H1 (cell line): ENCODE measurements at regions not wholly inside any gene's neighbourhood (a gene's known extent, or its start where the extent isn't known, plus 50 kb on each side); places are given as distances from the start of the nearest gene placed in this dataset.

Source experiments
- CTCF ChIA-PET: fragments of 300-600 bp; sonication (Branson Sonifier 250); formaldehyde crosslinking; loops from one replicate; lab custom pipeline; 2021; ENCODE audit not compliant: partially characterized antibody; lab: Charles Lee
- POLR2A ChIA-PET: fragments of 300-600 bp; sonication (Branson Sonifier 250); formaldehyde crosslinking; loops from one replicate; lab custom pipeline; 2021; ENCODE audit warnings: inconsistent platforms; ENCODE audit not compliant: partially characterized antibody; lab: Charles Lee
- DNase-seq, 2 experiments: peaks; one replicate each; pipeline versions ENCODE4 v3.0.0 to v3.0.0-alpha.2; 2010 to 2022; ENCODE audit warnings: low spot score in 2 of 2, low read depth in 1 of 2, mixed read lengths in 1 of 2
- FAIRE-seq: peaks from 2 replicates; lab custom pipeline; 2011; peaks lifted over from hg19 to GRCh38; lab: Jason Lieb, UNC
- H2AFZ ChIP-seq: 2 replicates; pipeline ENCODE4 v1.8.1; 2012; ENCODE audit warnings: low read length, inconsistent platforms
- H2AK5ac ChIP-seq: 2 replicates; pipeline ENCODE4 v1.6.1; 2013; ENCODE audit warnings: low read depth, low read length
- H2BK120ac ChIP-seq: replicated peaks from 2 replicates; pipeline ENCODE3; 2013; ENCODE audit warnings: low read depth, low read length, inconsistent platforms
- H2BK12ac ChIP-seq: 2 replicates; pipeline ENCODE4 v1.6.1; 2013; ENCODE audit warnings: low read depth, low read length
- H2BK15ac ChIP-seq: 2 replicates; pipeline ENCODE4 v1.6.1; 2013; ENCODE audit warnings: low read length
- H2BK20ac ChIP-seq: 2 replicates; pipeline ENCODE4 v1.6.1; 2013; ENCODE audit warnings: low read length
- H2BK5ac ChIP-seq: 2 replicates; pipeline ENCODE4 v1.6.1; 2013; ENCODE audit warnings: low read depth, low read length
- H3K14ac ChIP-seq: 2 replicates; pipeline ENCODE4 v1.6.1; 2013; ENCODE audit warnings: inconsistent platforms; ENCODE audit not compliant: insufficient read length
- H3K18ac ChIP-seq: 2 replicates; pipeline ENCODE4 v1.6.1; 2013; ENCODE audit warnings: low read length; ENCODE audit errors: extremely low read depth
- H3K23ac ChIP-seq: 2 replicates; pipeline ENCODE4 v1.6.1; 2013; ENCODE audit warnings: inconsistent platforms; ENCODE audit not compliant: insufficient read length
- H3K23me2 ChIP-seq: 2 replicates; pipeline ENCODE4 v1.6.1; 2013; ENCODE audit warnings: low read depth, low read length
- H3K27ac ChIP-seq: 2 replicates; pipeline ENCODE4 v1.6.1; 2011; ENCODE audit warnings: low read depth, low read length, inconsistent platforms
- H3K27me3 ChIP-seq, 4 experiments: replicated peaks in 1 of 4; 1 replicate in 1 of 4; 2 replicates in 3 of 4; pipeline versions ENCODE4 v1.6.1 to v1.8.1; 2011 to 2013; ENCODE audit warnings: low read length in 3 of 4, mild to moderate bottlenecking in 3 of 4, inconsistent platforms in 2 of 4, mixed read lengths in 2 of 4, moderate library complexity in 1 of 4; ENCODE audit not compliant: control insufficient read depth in 3 of 4, insufficient read depth in 3 of 4; ENCODE audit errors: extremely low read depth in 1 of 4
- H3K36me3 ChIP-seq, 4 experiments: 2 replicates each; pipeline versions ENCODE4 v1.6.1 to v1.8.1; 2011 to 2013; ENCODE audit warnings: mild to moderate bottlenecking in 4 of 4, low read length in 3 of 4, moderate library complexity in 2 of 4, control low read depth in 1 of 4, inconsistent platforms in 1 of 4; ENCODE audit not compliant: insufficient read depth in 4 of 4, control insufficient read depth in 2 of 4
- H3K4ac ChIP-seq: replicated peaks from 2 replicates; pipeline ENCODE3; 2013; ENCODE audit warnings: low read length, low read depth, mixed read lengths, inconsistent platforms; ENCODE audit not compliant: insufficient read length
- H3K4me1 ChIP-seq, 4 experiments: replicated peaks in 1 of 4; 1 replicate in 1 of 4; 2 replicates in 3 of 4; pipeline versions ENCODE4 v1.6.1 to v1.8.1; 2011 to 2013; ENCODE audit warnings: low read length in 3 of 4, inconsistent platforms in 2 of 4, mixed read lengths in 1 of 4; ENCODE audit not compliant: insufficient read depth in 4 of 4, control insufficient read depth in 3 of 4
- H3K4me2 ChIP-seq, 2 experiments: 2 replicates each; pipeline versions ENCODE4 v1.6.1 to v1.8.1; 2011 to 2013; ENCODE audit warnings: low read depth in 2 of 2, low read length in 2 of 2, control low read depth in 1 of 2, inconsistent platforms in 1 of 2, mild to moderate bottlenecking in 1 of 2; ENCODE audit not compliant: insufficient read depth in 1 of 2
- H3K4me3 ChIP-seq, 4 experiments: fragments of 200-600, 300-600 bp in 1 of 4; sonication (generic), shearing (Covaris generic), sonication (Bioruptor Twin) in 1 of 4; 2 replicates each; pipeline versions ENCODE4 v1.5.1 to v1.8.1; 2011 to 2016; ENCODE audit warnings: low read length in 4 of 4, low read depth in 3 of 4, control low read depth in 2 of 4, inconsistent platforms in 2 of 4, mild to moderate bottlenecking in 2 of 4, mixed read lengths in 1 of 4, moderate library complexity in 1 of 4; ENCODE audit not compliant: insufficient read depth in 2 of 4; ENCODE audit errors: extremely low read depth in 1 of 4
- H3K56ac ChIP-seq: replicated peaks from 2 replicates; pipeline ENCODE3; 2013; ENCODE audit warnings: low read depth, mild to moderate bottlenecking, mixed read lengths, low read length, inconsistent platforms; ENCODE audit not compliant: insufficient read length
- H3K79me1 ChIP-seq: 2 replicates; pipeline ENCODE4 v1.6.1; 2013; ENCODE audit warnings: low read depth, low read length, control low read depth
- H3K79me2 ChIP-seq, 2 experiments: 2 replicates each; pipeline versions ENCODE4 v1.6.1 to v1.8.1; 2012 to 2013; ENCODE audit warnings: low read length in 2 of 2, mild to moderate bottlenecking in 2 of 2, inconsistent platforms in 1 of 2; ENCODE audit not compliant: insufficient read depth in 2 of 2, control insufficient read depth in 1 of 2
- H3K9ac ChIP-seq, 4 experiments: replicated peaks in 1 of 4; 1 replicate in 1 of 4; 2 replicates in 3 of 4; pipeline versions ENCODE4 v1.6.1 to v1.8.1; 2011 to 2013; ENCODE audit warnings: low read depth in 3 of 4, low read length in 3 of 4, control low read depth in 2 of 4, mild to moderate bottlenecking in 2 of 4, moderate library complexity in 2 of 4, inconsistent platforms in 1 of 4; ENCODE audit errors: extremely low read depth in 1 of 4
- H3K9me3 ChIP-seq, 2 experiments: 2 replicates each; pipeline versions ENCODE4 v1.6.1 to v1.8.1; 2012 to 2013; ENCODE audit warnings: mild to moderate bottlenecking in 2 of 2, moderate library complexity in 2 of 2, control low read depth in 1 of 2, inconsistent platforms in 1 of 2, low read depth in 1 of 2, low read length in 1 of 2, mixed read lengths in 1 of 2; ENCODE audit not compliant: insufficient read depth in 2 of 2
- H4K20me1 ChIP-seq, 2 experiments: replicated peaks in 1 of 2; 2 replicates each; pipeline versions ENCODE3 to v1.8.1; 2011 to 2013; ENCODE audit warnings: inconsistent platforms in 2 of 2, low read length in 2 of 2, mild to moderate bottlenecking in 1 of 2; ENCODE audit not compliant: insufficient read depth in 2 of 2, control insufficient read depth in 1 of 2
- H4K5ac ChIP-seq: 2 replicates; pipeline ENCODE4 v1.6.1; 2013; ENCODE audit warnings: low read length, low read depth, mixed read lengths, inconsistent platforms; ENCODE audit not compliant: insufficient read length
- H4K8ac ChIP-seq: 2 replicates; pipeline ENCODE4 v1.8.0; 2013; ENCODE audit warnings: mild to moderate bottlenecking, moderate library complexity, low read length, inconsistent platforms; ENCODE audit not compliant: insufficient read depth; ENCODE audit errors: extremely low read depth
- H4K91ac ChIP-seq: replicated peaks from 2 replicates; pipeline ENCODE3; 2013; ENCODE audit warnings: low read length, mixed read lengths, inconsistent platforms; ENCODE audit not compliant: insufficient read length
- CEBPB ChIP-seq: IDR thresholded peaks from 2 replicates; pipeline ENCODE4 v1.6.1; 2012; ENCODE audit warnings: low read depth, low read length
- CTBP2 ChIP-seq: IDR thresholded peaks from 2 replicates; pipeline ENCODE4 v1.7.0; 2011; ENCODE audit warnings: borderline replicate concordance, mild to moderate bottlenecking, moderate library complexity, mixed read lengths, low read length; ENCODE audit not compliant: insufficient read depth, insufficient read length
- EZH2 ChIP-seq: fragments of 200-600 bp; sonication (generic); IDR thresholded peaks from 2 replicates; pipeline ENCODE4 v1.7.1; 2012; ENCODE audit warnings: low read depth, mild to moderate bottlenecking, moderate library complexity, low read length, inconsistent platforms; ENCODE audit not compliant: severe bottlenecking
- GTF2F1 ChIP-seq: IDR thresholded peaks from 2 replicates; pipeline ENCODE4 v1.6.1; 2012; ENCODE audit warnings: low read depth, low read length, improper control_type of control experiment, borderline replicate concordance
- JUND ChIP-seq: IDR thresholded peaks from 2 replicates; pipeline ENCODE4 v1.6.1; 2011; ENCODE audit warnings: mild to moderate bottlenecking, improper control_type of control experiment, low read length
- NANOG ChIP-seq: IDR thresholded peaks from 2 replicates; pipeline ENCODE4 v1.6.1; 2011; ENCODE audit warnings: low read length, low read depth, mild to moderate bottlenecking, inconsistent platforms; ENCODE audit not compliant: insufficient read depth, poor library complexity, severe bottlenecking
- NRF1 ChIP-seq: IDR thresholded peaks from 2 replicates; pipeline ENCODE4 v1.6.1; 2011; ENCODE audit warnings: mild to moderate bottlenecking, low read depth, low read length, improper control_type of control experiment
- RFX5 ChIP-seq: IDR thresholded peaks from 2 replicates; pipeline ENCODE4 v1.6.1; 2011; ENCODE audit warnings: low read depth, low read length, improper control_type of control experiment, borderline replicate concordance
- SAP30 ChIP-seq: fragments of 300-600 bp; sonication (generic); IDR thresholded peaks from 2 replicates; pipeline ENCODE4 v1.7.1; 2012; ENCODE audit warnings: low read length, moderate library complexity, mild to moderate bottlenecking, inconsistent platforms; ENCODE audit not compliant: insufficient read depth, insufficient replicate concordance
- SIN3A ChIP-seq, 2 experiments: IDR thresholded peaks in 1 of 2; conservative IDR thresholded peaks in 1 of 2; 2 replicates each; pipeline ENCODE4 v1.6.1; 2011 to 2012; ENCODE audit warnings: low read length in 2 of 2, improper control_type of control experiment in 1 of 2, low read depth in 1 of 2, mild to moderate bottlenecking in 1 of 2
- SP2 ChIP-seq: IDR thresholded peaks from 2 replicates; pipeline ENCODE4 v1.6.1; 2012; ENCODE audit warnings: mild to moderate bottlenecking, low read length, inconsistent platforms
- WGBS, 2 experiments: shearing (Covaris generic) in 1 of 2; methylation state at CpG; one replicate each; pipeline versions ENCODE4 v1.1.6 to v1.1.7; 2013 to 2015; ENCODE audit warnings: low lambda C conversion rate in 2 of 2, mixed read lengths in 2 of 2, inconsistent platforms in 1 of 2, low coverage in 1 of 2, missing lambda C conversion rate in 1 of 2; ENCODE audit not compliant: insufficient replicate concordance in 2 of 2, insufficient coverage in 1 of 2, insufficient read length in 1 of 2; ENCODE audit errors: extremely low coverage in 1 of 2, missing lambda C conversion rate in 1 of 2; 5-methylcytosine and 5-hydroxymethylcytosine counted together
- TF ChIP-seq, protein P1 (sequence below): IDR thresholded peaks from 2 replicates; pipeline ENCODE4 v1.6.1; 2012; ENCODE audit warnings: low read length, inconsistent platforms

DNA sequence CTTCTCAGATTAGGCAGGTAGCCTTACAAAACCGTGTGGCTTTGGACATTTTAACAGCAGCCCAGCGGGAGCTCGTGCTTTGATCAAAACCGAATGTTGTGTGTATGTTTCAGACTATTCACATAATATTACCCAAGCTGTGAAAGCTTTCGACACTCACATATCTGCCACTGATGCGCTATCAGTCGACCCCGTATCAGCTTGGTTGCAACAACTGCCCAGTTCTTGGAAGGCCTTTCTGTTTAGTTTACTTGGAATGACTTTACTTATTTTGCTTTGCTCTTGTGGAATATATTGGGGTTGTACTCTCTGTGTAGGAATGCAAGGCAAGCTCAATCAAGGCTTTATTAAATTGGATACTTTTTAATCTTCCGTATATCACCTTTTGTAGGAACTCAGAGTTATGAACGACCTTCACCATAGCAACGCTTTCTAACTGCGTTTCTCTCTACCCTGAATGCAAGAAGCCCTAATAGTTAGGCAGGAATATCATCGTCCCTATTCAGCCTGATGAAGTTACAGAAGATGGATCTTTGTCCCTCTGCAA is 107.5 kb downstream of the GLUD2 start:
- no peak for DNase-seq
- Histone ChIP-seq H2AFZ (no peak overlapping the region), H3K27ac (no peak overlapping the region), H3K4me1 (no peaks in the 10 kb centered on the region), H4K5ac (no peak overlapping the region), H3K23ac (no peak overlapping the region), H2BK15ac (no peak overlapping the region), H3K4ac (no peak overlapping the region), H2BK20ac (no peak overlapping the region), H3K4me3 (no peak overlapping the region), H3K4me2 (no peak overlapping the region), H4K8ac (no peak overlapping the region), H3K79me2 (no peaks in the 10 kb centered on the region), H3K9me3 (peaks cover 0 to 40% of the 10 kb centered on the region in 2 experiments; a peak in 2 of 4 replicates), H4K91ac (no peak overlapping the region), H3K56ac (no peak overlapping the region), H3K36me3 (no peaks in the 10 kb centered on the region), H2AK5ac (no peak overlapping the region), H3K79me1 (no peaks in the 10 kb centered on the region), H4K20me1 (no peaks in the 10 kb centered on the region), H3K23me2 (no peaks in the 10 kb centered on the region), H2BK120ac (no peak overlapping the region), H2BK5ac (no peak overlapping the region), H3K14ac (no peak overlapping the region), H3K9ac (no peak overlapping the region), H3K18ac (no peak overlapping the region), H2BK12ac (no peak overlapping the region), H3K27me3 (no peaks in the 10 kb centered on the region; a peak in 1 of 7 replicates)
- FAIRE-seq, result no peak
- CTCF ChIA-PET, result no interaction called here
- POLR2A ChIA-PET, result no interaction called here
- 89% methylated on average over 12 of the region's 13 CpGs; no CpG with 5 or more reads in 1 of the 2 experiments for WGBS, 2 experiments
- TF ChIP-seq CEBPB (no peak), RFX5 (no peak), SP2 (no peak), JUND (no peak), NANOG (no peak), SAP30 (no peak), CTBP2 (no peak), GTF2F1 (no peak), NRF1 (no peak), SIN3A (conservative IDR thresholded peaks at IDR 0.05 in 1 of 2, IDR thresholded peaks at IDR 0.05 in 1 of 2; ENCODE audit: low read depth in 1 of 2, low read length in 2 of 2) (no peak), EZH2 (no peak)
- TF ChIP-seq, protein P1, sequence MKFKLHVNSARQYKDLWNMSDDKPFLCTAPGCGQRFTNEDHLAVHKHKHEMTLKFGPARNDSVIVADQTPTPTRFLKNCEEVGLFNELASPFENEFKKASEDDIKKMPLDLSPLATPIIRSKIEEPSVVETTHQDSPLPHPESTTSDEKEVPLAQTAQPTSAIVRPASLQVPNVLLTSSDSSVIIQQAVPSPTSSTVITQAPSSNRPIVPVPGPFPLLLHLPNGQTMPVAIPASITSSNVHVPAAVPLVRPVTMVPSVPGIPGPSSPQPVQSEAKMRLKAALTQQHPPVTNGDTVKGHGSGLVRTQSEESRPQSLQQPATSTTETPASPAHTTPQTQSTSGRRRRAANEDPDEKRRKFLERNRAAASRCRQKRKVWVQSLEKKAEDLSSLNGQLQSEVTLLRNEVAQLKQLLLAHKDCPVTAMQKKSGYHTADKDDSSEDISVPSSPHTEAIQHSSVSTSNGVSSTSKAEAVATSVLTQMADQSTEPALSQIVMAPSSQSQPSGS, result no peak
